ENCODE measurements at regions not wholly inside any gene's neighbourhood (a gene's known extent, or its start where the extent isn't known, plus 50 kb on each side); places are given as distances from the start of the nearest gene placed in this dataset.

DNA sequence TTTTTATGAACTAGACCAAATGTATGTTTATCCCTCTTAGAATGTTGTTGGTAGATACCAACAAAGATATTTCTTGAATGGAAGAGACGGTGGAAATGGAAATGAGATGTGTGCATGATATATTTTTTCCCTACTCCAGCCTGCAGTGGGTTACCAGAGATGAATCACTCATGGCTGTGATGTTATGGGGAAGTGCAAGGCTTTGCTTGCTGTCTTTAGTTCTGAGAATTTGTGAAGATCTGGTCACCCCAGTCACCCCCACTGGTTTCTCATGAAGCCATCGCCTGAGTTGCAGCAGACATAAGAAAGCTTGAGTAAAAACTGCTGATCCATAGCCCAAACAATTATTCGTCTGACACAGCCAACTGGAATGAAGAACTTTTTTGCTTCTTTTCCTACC, 78.1 kb upstream of the EOMES start:
- TF ChIP-seq, protein P1, sequence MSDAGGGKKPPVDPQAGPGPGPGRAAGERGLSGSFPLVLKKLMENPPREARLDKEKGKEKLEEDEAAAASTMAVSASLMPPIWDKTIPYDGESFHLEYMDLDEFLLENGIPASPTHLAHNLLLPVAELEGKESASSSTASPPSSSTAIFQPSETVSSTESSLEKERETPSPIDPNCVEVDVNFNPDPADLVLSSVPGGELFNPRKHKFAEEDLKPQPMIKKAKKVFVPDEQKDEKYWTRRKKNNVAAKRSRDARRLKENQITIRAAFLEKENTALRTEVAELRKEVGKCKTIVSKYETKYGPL (CRISPR knock-in tag; IDR thresholded peaks at IDR 0.05), result no peak
- TF ChIP-seq MATR3 (CRISPR knock-in tag; IDR thresholded peaks at IDR 0.05) (no peak), ATF5 (CRISPR knock-in tag; IDR thresholded peaks at IDR 0.05; ENCODE audit: low read depth) (no peak), ZNF224 (CRISPR knock-in tag; IDR thresholded peaks at IDR 0.05) (no peak)

Measured in HepG2 (cell line).